Suppressor macrophage (primary cell): ENCODE measurements at regions not wholly inside any gene's neighbourhood (a gene's known extent, or its start where the extent isn't known, plus 50 kb on each side); places are given as distances from the start of the nearest gene placed in this dataset.
"Not testable (repeated sequence)": the region's sequence is repeated elsewhere in the genome, so short reads cannot be mapped to it uniquely, and the experiment has no call there.

ENCODE experiments used
- DNase-seq, 4 experiments: peaks; one replicate each; pipeline ENCODE4 v3.0.0-alpha.2; 2020 to 2022

- DNase-seq, result no peak
Observed at GRCh38 chr1:30176477-30176876, 546.9 kb downstream of the MATN1 start.

DNA sequence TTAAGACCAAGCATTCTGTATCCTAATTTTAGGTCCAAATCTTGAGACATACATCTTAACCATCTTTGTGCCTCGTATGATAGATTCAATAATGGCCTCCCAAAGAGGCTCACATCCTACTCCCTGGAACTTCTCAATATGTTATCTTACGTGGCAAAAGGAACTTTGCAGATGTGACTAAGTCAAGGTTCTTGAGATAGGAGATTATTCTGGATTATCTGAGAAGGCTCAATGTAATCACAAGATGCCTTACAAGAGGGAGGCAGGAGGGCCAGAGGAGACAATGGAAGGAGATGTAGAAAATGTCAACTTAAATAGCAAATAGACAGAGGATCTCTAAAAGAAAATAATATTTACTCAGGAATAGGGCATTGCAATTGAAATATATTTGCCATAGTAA lies 548.9 kb downstream of the MATN1 start:
- DNase-seq, result no peak

DNA sequence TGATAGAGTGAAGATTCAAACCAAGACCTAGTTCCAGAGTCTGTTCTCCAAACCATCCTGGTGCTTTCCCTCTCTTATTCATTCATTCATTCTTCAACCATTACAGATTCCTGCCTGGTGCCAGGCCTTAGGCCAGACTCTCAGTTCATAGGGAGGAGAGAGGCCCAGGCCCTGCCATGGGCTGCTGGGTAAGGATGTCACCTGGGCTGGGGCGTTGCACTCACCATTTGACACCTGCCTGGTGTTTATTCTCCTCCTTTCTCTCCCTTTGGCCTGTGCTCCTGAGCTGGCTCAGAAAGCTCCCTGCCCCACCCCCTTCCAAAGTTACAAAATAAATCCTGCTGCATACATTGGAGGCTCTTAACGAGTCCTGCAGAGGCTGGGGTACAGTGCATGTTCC lies 549.8 kb downstream of the MATN1 start:
- DNase-seq, result no peak

- no peak for DNase-seq
Observed at GRCh38 chr1:30172757-30173156, 550.6 kb downstream of the MATN1 start.

- DNase-seq, result no peak
Observed at GRCh38 chr1:30172299-30172694, 551.1 kb downstream of the MATN1 start.

- no peak for DNase-seq
Observed at GRCh38 chr1:30171537-30172298, 551.7 kb downstream of the MATN1 start.

GRCh38 chr1:30169269-30169668 lies 554.1 kb downstream of the MATN1 start:
- DNase-seq, result no peak

DNA sequence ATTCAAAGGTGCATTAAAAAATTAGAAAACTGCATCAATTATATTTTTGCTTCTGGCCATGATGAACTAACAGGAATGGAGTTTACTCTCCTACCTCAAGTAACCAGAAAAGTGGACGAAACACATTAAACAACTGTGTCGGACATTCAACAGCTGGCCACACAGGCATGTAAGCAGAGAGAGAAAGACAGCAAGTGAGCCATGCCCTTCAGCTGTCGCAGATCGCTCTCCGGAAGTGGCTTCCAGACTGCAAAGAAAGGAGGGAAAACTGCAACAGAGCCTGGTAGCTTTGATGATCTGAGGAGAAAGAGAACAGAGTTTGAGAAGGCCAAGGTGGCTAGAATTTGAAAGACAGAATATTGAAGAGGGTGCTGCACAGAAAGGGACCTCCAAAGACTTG lies 557.2 kb downstream of the MATN1 start:
- no peak for DNase-seq

DNA sequence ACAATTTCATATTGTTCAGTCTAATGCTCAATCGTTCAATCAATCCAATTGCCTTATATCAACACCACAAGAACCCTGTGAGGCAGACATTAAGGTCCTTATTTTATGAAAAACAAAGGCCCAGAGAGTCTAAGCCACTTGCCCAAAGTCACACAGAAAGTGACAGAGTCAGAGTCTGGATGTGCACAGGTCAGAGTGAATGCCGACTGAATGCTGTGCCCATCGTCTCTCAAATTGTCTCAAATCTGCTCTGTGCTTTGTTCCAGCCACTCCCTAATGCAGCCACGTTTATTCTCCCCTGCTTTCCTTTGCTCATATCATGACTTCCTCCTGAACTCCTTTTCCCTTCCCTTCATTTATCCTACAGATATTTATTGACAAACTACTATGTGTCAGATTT lies 558.3 kb downstream of the MATN1 start:
- no peak for DNase-seq

DNA sequence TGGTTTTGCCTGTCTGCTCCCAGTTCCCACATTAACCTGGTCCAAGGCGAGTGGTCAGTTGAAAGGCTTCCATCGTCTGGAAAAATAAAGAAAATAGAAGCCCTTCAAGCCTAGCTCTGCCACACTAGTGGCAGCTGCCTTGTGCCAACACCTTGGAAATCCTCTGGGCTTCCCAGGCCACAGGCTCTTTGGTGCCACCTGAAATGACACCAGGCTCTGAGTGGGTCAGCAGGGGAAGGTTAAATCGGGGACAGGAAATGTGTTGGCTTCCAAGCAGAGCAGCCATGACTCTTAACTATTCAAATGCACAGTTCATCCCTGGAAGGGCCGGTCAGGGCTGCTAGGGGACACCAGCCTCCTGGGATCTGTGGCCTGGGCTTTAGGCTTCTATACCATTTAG lies 558.7 kb downstream of the MATN1 start:
- no peak for DNase-seq

- no peak for DNase-seq
Observed at GRCh38 chr1:30162565-30162964, 560.8 kb downstream of the MATN1 start.

- DNase-seq, result peak in 1 of 4 experiments; percentile 5
Observed at GRCh38 chr1:30161953-30162352, 561.4 kb downstream of the MATN1 start.

DNA sequence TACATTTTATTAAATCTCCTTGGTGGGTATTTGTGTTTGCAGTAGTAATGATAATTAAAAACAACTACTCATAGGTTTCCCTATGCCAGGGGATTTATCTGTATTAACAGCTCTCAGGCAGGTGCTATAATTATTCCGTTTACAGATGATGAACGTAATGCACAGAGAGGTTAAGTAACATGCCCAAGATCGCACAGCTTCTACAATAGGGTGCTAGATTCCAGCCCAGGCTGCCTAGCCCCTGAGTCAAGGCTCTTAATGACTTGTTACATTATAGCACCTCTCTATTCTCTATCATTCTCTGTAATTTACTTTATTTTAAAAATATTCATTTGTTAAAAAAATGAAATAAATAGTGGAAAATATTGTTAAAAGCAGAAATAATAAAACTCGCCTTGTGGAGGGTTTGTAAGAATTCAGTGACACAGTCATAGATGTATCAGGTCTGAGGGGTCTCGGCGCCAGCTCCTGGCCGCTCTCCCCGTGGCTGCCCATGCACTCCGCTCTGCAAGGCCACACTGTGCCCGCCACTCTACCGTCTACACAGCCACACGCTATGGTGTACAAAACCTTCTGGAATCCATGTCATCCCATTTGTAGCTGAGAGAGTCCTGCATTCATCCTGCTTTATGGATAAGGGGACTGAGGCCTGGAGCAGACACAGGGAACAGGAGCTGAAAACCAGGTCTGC lies 562.2 kb downstream of the MATN1 start:
- no peak for DNase-seq

- DNase-seq, result no peak
Observed at GRCh38 chr1:30159015-30159414, 564.4 kb downstream of the MATN1 start.

GRCh38 chr1:30155698-30156097 lies 567.7 kb downstream of the MATN1 start:
- DNase-seq, result not testable (repeated sequence)

- not testable (repeated sequence) for DNase-seq
Observed at GRCh38 chr1:30155253-30155652, 568.1 kb downstream of the MATN1 start.

- DNase-seq, result no peak
Observed at GRCh38 chr1:30153743-30154449, 569.5 kb downstream of the MATN1 start.

DNA sequence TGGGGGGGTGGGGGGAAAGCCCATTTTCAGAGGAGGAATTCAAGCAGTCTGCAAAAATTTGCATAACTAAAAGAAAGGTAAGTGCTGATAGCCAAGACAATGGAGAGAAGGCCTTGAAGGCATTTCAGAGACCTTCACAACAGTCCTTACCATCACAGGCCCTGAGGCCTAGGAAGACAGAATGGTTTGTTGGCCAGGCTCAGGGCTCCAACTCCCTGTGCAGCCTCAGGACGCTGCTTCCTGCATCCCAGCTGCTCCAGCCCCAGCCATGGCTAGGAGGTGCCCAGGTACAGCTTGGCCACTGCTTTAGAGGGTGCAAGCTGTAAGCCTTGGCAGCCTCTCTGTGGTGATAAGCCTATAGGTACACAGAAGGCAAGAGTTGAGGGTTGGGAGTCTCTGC lies 571.6 kb downstream of the MATN1 start:
- DNase-seq, result no peak

DNA sequence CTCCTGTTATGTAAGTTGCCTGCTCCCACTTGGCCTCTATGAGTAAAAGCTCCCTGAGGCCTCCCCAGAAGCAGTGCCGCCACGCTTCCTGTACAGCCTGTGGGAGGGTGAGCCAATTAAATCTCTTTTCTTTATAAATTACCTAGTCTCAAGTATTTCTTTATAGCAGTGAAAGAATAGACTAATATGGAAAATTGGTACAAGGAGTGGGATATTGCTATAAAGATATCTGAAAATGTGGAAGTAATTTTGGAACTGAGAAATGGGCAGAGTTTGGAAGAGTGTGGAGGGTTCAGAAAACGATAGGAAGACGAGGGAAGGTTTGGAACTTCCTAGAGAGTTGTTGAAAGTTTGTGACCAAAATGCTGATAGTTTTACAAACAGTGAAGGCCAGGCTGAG lies 572.3 kb downstream of the MATN1 start:
- no peak for DNase-seq

GRCh38 chr1:30149226-30149625 lies 574.2 kb downstream of the MATN1 start:
- no peak for DNase-seq

GRCh38 chr1:30148676-30149075 lies 574.7 kb downstream of the MATN1 start:
- DNase-seq, result no peak

- no peak for DNase-seq
Observed at GRCh38 chr1:30147188-30147587, 576.2 kb downstream of the MATN1 start.

GRCh38 chr1:30146448-30146847 lies 576.9 kb downstream of the MATN1 start:
- DNase-seq, result peak in 2 of 4 experiments; percentile 28 to 30
